Liver (tissue), 3 donors: ENCODE measurements at regions not wholly inside any gene's neighbourhood (a gene's known extent, or its start where the extent isn't known, plus 50 kb on each side); places are given as distances from the start of the nearest gene placed in this dataset.

Source experiments
- ATF3 ChIP-seq: IDR thresholded peaks from 2 replicates; pipeline ENCODE4 v1.6.1; 2016; ENCODE audit warnings: antibody characterized with exemption
- CTCF ChIP-seq: fragments of 150-350 bp; IDR thresholded peaks from 2 replicates; pipeline ENCODE4 v1.5.1; 2017; ENCODE audit warnings: improper control_type of control experiment, low read depth, low read length; ENCODE audit not compliant: missing input control
- EGR1 ChIP-seq, 2 donors: IDR thresholded peaks; 2 replicates each; pipeline ENCODE4 v1.6.1; 2016 to 2018; ENCODE audit warnings: antibody characterized with exemption in 2 of 2, low read depth in 2 of 2
- FOXA1 ChIP-seq: IDR thresholded peaks from 2 replicates; pipeline ENCODE4 v1.6.1; 2016; ENCODE audit warnings: antibody characterized with exemption
- HNF4A ChIP-seq, 2 donors: conservative IDR thresholded peaks; 2 replicates each; pipeline ENCODE4 v1.6.1; 2016; ENCODE audit warnings: antibody characterized with exemption in 2 of 2, mild to moderate bottlenecking in 2 of 2
- JUND ChIP-seq, 2 donors: IDR thresholded peaks; 2 replicates each; pipeline ENCODE4 v1.6.1; 2016; ENCODE audit warnings: antibody characterized with exemption in 2 of 2
- MAX ChIP-seq: IDR thresholded peaks from 2 replicates; pipeline ENCODE4 v1.6.1; 2016; ENCODE audit warnings: antibody characterized with exemption
- RAD21 ChIP-seq, 2 donors: IDR thresholded peaks; 2 replicates each; pipeline ENCODE4 v1.6.1; 2016; ENCODE audit warnings: antibody characterized with exemption in 2 of 2, mild to moderate bottlenecking in 2 of 2
- REST ChIP-seq: IDR thresholded peaks from 2 replicates; pipeline ENCODE4 v1.6.1; 2016; ENCODE audit warnings: antibody characterized with exemption, mild to moderate bottlenecking
- RXRA ChIP-seq, 2 donors: IDR thresholded peaks; 2 replicates each; pipeline ENCODE4 v1.6.1; 2017 to 2018; ENCODE audit warnings: antibody characterized with exemption in 2 of 2, mild to moderate bottlenecking in 1 of 2
- SP1 ChIP-seq: IDR thresholded peaks from 2 replicates; pipeline ENCODE4 v1.6.1; 2018; ENCODE audit warnings: antibody characterized with exemption, mild to moderate bottlenecking
- TAF1 ChIP-seq: conservative IDR thresholded peaks from 2 replicates; pipeline ENCODE4 v1.6.1; 2016; ENCODE audit warnings: antibody characterized with exemption, mild to moderate bottlenecking
- YY1 ChIP-seq: IDR thresholded peaks from 2 replicates; pipeline ENCODE4 v1.6.1; 2016; ENCODE audit warnings: antibody characterized with exemption, mild to moderate bottlenecking
- donor health status: healthy.
- donor health status: healthy.

- TF ChIP-seq SP1 = no peak
- no peak for TF ChIP-seq CTCF
- no peak for TF ChIP-seq REST
- no peak for TF ChIP-seq JUND (IDR thresholded peaks at IDR 0.05)
- no peak for TF ChIP-seq RAD21 (IDR thresholded peaks at IDR 0.05)
- no peak for TF ChIP-seq ATF3
- no peak for TF ChIP-seq TAF1
- TF ChIP-seq YY1 = no peak
- no peak for TF ChIP-seq HNF4A (conservative IDR thresholded peaks at IDR 0.05)
- no peak for TF ChIP-seq EGR1 (IDR thresholded peaks at IDR 0.05; ENCODE audit: low read depth in 2 of 2)
- TF ChIP-seq FOXA1 = no peak
- TF ChIP-seq RXRA (IDR thresholded peaks at IDR 0.05) = no peak
- no peak for TF ChIP-seq MAX
These were observed 1759.1 kb downstream of the ARAP2 start for GRCh38 chr4:34485252-34485651.
